CD4-positive, alpha-beta memory T cell (primary cell): ENCODE measurements at regions not wholly inside any gene's neighbourhood (a gene's known extent, or its start where the extent isn't known, plus 50 kb on each side); places are given as distances from the start of the nearest gene placed in this dataset.

Experiments used
- CTCF ChIA-PET: fragments of 350-600 bp; sonication (Branson Sonifier 250); formaldehyde crosslinking; loops from one replicate; lab custom pipeline; 2021; ENCODE audit warnings: inconsistent platforms; ENCODE audit not compliant: partially characterized antibody; lab: Charles Lee
- POLR2A ChIA-PET: fragments of 350-600 bp; sonication (Branson Sonifier 250); formaldehyde crosslinking; loops from one replicate; lab custom pipeline; 2021; ENCODE audit not compliant: partially characterized antibody; lab: Charles Lee
- DNase-seq, 5 donors: peaks; one replicate each; pipeline versions ENCODE4 v3.0.0 to v3.0.0-alpha.2; 2020 to 2022; ENCODE audit warnings: mixed read lengths in 1 of 5
- H3K27ac ChIP-seq: one replicate; pipeline ENCODE4 v1.7.0; 2013; ENCODE audit warnings: low read depth, low read length
- H3K27me3 ChIP-seq: 2 replicates; pipeline ENCODE4 v1.7.0; 2013; ENCODE audit warnings: mild to moderate bottlenecking, low read length, moderate library complexity; ENCODE audit not compliant: insufficient read depth
- H3K36me3 ChIP-seq: 2 replicates; pipeline ENCODE4 v1.7.0; 2013; ENCODE audit warnings: mild to moderate bottlenecking, low read length, moderate library complexity; ENCODE audit not compliant: insufficient read depth
- H3K4me1 ChIP-seq: 2 replicates; pipeline ENCODE4 v1.7.0; 2013; ENCODE audit warnings: mild to moderate bottlenecking, low read length, moderate library complexity; ENCODE audit not compliant: insufficient read depth
- H3K4me3 ChIP-seq, 2 donors: one replicate each; pipeline ENCODE4 v1.7.0; 2013; ENCODE audit warnings: low read length in 2 of 2, mild to moderate bottlenecking in 1 of 2
- H3K9me3 ChIP-seq, 2 donors: one replicate each; pipeline ENCODE4 v1.7.0; 2013; ENCODE audit warnings: low read length in 2 of 2, control low read depth in 1 of 2; ENCODE audit not compliant: control insufficient read depth in 1 of 2
- H3K27ac Mint-ChIP-seq, 7 donors: one replicate each; pipeline ENCODE4 v1.8.0; 2020 to 2021; ENCODE audit warnings: mixed read lengths in 7 of 7, mild to moderate bottlenecking in 6 of 7, inconsistent platforms in 3 of 7, moderate library complexity in 3 of 7
- H3K27me3 Mint-ChIP-seq, 2 donors: one replicate each; pipeline ENCODE4 v1.8.0; 2020 to 2021; ENCODE audit warnings: mixed read lengths in 2 of 2
- H3K36me3 Mint-ChIP-seq, 2 donors: one replicate each; pipeline ENCODE4 v1.8.0; 2020 to 2021; ENCODE audit warnings: mixed read lengths in 2 of 2, inconsistent platforms in 1 of 2, mild to moderate bottlenecking in 1 of 2
- H3K4me1 Mint-ChIP-seq, 4 donors: one replicate each; pipeline ENCODE4 v1.8.0; 2020 to 2021; ENCODE audit warnings: mixed read lengths in 4 of 4, mild to moderate bottlenecking in 1 of 4
- H3K4me3 Mint-ChIP-seq, 8 donors: one replicate each; pipeline ENCODE4 v1.8.0; 2020 to 2021; ENCODE audit warnings: mixed read lengths in 8 of 8, mild to moderate bottlenecking in 7 of 8, moderate library complexity in 6 of 8, inconsistent platforms in 3 of 8
- H3K9me3 Mint-ChIP-seq, 8 donors: one replicate each; pipeline ENCODE4 v1.8.0; 2020 to 2021; ENCODE audit warnings: mixed read lengths in 8 of 8, mild to moderate bottlenecking in 5 of 8, inconsistent platforms in 3 of 8, moderate library complexity in 1 of 8
- intact Hi-C: fragments of 100-400 bp; cut with micrococcal nuclease; formaldehyde crosslinking; loops from one replicate; pipeline ENCODE4 v1.15.1; 2023

- Histone ChIP-seq H3K27ac (no peak overlapping the region), H3K4me1 (no peaks in the 10 kb centered on the region), H3K36me3 (no peaks in the 10 kb centered on the region), H3K27me3 (no peaks in the 10 kb centered on the region), H3K9me3 (no peaks in the 10 kb centered on the region), H3K4me3 (no peak overlapping the region)
- H3K27me3 Mint-ChIP-seq, result peaks cover 8% of the 10 kb centered on the region in 2 donors
- H3K36me3 Mint-ChIP-seq, result no peaks in the 10 kb centered on the region
- CTCF ChIA-PET, result no interaction called here
- H3K9me3 Mint-ChIP-seq, result peaks cover 0 to 7% (median 1%) of the 10 kb centered on the region in 8 donors
- intact Hi-C loops, result no loop called here
- H3K4me1 Mint-ChIP-seq, result no peaks in the 10 kb centered on the region
- H3K4me3 Mint-ChIP-seq, result no peak overlapping the region
- POLR2A ChIA-PET, result no interaction called here
- no peak for DNase-seq
- no peak overlapping the region for H3K27ac Mint-ChIP-seq
Observed at GRCh38 chr2:62559582-62559981, 53.6 kb upstream of the TMEM17 start.

DNA sequence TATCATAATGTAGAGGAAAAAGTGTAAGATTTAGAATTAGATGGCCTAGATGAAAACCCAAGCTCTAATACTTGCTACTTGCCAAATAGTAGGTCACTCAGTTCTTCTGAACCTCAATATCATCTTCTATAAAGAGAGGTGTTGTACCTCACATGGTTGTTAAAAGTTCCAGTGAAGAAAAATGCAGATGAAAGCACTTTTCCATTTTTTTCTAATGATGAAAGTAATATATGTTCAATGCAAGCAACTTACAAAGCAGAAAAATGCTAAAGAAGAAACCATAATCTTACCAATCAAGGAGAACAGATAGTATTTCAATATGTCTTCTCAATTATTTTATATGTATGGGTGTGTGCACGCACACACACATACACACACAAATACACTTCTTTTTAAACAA is 52.7 kb upstream of the TMEM17 start:
- Mint-ChIP-seq H3K4me1 (no peaks in the 10 kb centered on the region), H3K9me3 (peaks cover 0 to 7% (median 1%) of the 10 kb centered on the region in 8 donors), H3K27ac (no peak overlapping the region), H3K36me3 (no peaks in the 10 kb centered on the region), H3K4me3 (no peak overlapping the region), H3K27me3 (peaks cover 12 to 14% of the 10 kb centered on the region in 2 donors)
- no peak for DNase-seq
- POLR2A ChIA-PET, result no interaction called here
- intact Hi-C loops, result no loop called here
- H3K9me3 ChIP-seq, result no peaks in the 10 kb centered on the region
- no peak overlapping the region for H3K27ac ChIP-seq
- CTCF ChIA-PET, result no interaction called here
- H3K4me1 ChIP-seq, result no peaks in the 10 kb centered on the region
- no peaks in the 10 kb centered on the region for H3K36me3 ChIP-seq
- H3K4me3 ChIP-seq, result no peak overlapping the region
- no peaks in the 10 kb centered on the region for H3K27me3 ChIP-seq

DNA sequence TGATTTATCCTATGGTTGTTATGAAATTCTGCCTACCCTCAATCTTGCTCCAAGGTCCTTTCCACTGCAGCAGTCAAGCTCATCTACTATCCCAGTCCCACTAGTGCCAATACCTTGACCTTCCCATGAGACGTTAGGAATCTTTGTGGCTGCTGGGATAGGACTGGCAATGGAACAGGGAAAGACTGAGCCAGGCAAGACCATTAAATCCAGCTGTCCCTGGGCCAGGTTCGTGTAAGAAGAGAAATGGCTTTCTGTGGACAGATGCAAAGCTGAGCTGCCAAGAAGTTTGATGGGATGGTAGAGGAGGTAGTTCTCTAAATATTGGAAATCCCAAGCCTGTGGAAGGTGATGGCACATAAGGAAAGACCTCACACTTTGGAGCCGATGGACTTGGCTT is 50.1 kb upstream of the TMEM17 start:
- no peaks in the 10 kb centered on the region for H3K36me3 ChIP-seq
- H3K4me3 ChIP-seq, result no peak overlapping the region
- POLR2A ChIA-PET, result no interaction called here
- H3K9me3 ChIP-seq, result no peaks in the 10 kb centered on the region
- CTCF ChIA-PET, result no interaction called here
- Mint-ChIP-seq H3K9me3 (peaks cover 0 to 7% (median 2%) of the 10 kb centered on the region in 8 donors), H3K4me1 (no peaks in the 10 kb centered on the region), H3K27me3 (peaks cover 11 to 15% of the 10 kb centered on the region in 2 donors), H3K27ac (no peak overlapping the region), H3K4me3 (no peak overlapping the region), H3K36me3 (no peaks in the 10 kb centered on the region)
- no peak overlapping the region for H3K27ac ChIP-seq
- H3K4me1 ChIP-seq, result no peaks in the 10 kb centered on the region
- H3K27me3 ChIP-seq, result no peaks in the 10 kb centered on the region
- DNase-seq, result no peak
- intact Hi-C loops, result no loop called here
